AG10803 (cell line): ENCODE measurements at regions not wholly inside any gene's neighbourhood (a gene's known extent, or its start where the extent isn't known, plus 50 kb on each side); places are given as distances from the start of the nearest gene placed in this dataset.

Experiments
- DNase-seq: peaks from one replicate; pipeline ENCODE4 v3.0.0; 2010; ENCODE audit warnings: low read depth
- H3K4me3 ChIP-seq: 2 replicates; pipeline ENCODE4 v1.5.1; 2011; ENCODE audit warnings: mild to moderate bottlenecking, low read length, control low read depth
- TF ChIP-seq, protein P1 (sequence below): conservative IDR thresholded peaks from 2 replicates; pipeline ENCODE4 v1.5.1; 2011; ENCODE audit warnings: mild to moderate bottlenecking, low read length, control low read depth, inconsistent platforms

DNA sequence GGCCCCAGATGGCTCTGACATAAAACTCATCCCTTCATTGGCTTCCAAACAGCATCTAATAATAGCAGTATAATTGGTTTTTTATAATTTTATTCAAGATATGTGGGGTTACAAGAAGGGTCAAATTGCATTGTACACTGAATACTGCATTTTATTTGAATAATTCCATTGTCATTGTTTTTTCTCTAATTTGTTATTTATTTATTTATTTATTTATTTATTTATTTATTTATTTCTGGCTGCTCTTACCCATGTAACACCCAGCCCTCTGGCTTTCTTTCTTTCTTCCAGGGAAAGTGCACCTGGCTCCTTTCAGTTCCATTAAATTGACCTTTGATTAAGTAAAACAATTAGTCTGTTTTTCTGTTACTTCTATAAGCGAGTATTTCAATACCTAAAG, 210.1 kb downstream of the CDH9 start:
- no peak for DNase-seq
- TF ChIP-seq, protein P1, sequence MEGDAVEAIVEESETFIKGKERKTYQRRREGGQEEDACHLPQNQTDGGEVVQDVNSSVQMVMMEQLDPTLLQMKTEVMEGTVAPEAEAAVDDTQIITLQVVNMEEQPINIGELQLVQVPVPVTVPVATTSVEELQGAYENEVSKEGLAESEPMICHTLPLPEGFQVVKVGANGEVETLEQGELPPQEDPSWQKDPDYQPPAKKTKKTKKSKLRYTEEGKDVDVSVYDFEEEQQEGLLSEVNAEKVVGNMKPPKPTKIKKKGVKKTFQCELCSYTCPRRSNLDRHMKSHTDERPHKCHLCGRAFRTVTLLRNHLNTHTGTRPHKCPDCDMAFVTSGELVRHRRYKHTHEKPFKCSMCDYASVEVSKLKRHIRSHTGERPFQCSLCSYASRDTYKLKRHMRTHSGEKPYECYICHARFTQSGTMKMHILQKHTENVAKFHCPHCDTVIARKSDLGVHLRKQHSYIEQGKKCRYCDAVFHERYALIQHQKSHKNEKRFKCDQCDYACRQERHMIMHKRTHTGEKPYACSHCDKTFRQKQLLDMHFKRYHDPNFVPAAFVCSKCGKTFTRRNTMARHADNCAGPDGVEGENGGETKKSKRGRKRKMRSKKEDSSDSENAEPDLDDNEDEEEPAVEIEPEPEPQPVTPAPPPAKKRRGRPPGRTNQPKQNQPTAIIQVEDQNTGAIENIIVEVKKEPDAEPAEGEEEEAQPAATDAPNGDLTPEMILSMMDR = no peak
- H3K4me3 ChIP-seq = no peak overlapping the region

DNA sequence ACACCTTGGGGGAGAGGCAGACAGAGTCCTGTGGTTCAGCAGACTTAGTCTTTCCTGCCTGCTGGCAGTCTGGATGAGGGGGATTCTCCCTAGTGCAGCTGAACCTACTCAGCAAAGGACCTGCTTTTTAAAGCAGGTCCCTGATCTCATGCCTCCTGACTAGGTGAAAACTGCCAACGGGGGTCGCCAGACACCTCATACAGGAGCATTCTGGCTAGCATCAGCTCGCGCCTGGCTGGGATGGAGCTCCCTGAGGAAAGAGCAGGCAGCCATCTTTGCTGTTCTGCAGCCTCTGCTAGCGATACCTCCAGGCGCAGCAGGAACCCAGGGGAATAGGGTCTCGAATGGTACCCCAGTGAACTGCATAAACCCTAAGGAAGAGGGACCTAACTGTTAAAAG, 225.2 kb downstream of the CDH9 start:
- TF ChIP-seq, protein P1 = no peak
- no peak for DNase-seq

DNA sequence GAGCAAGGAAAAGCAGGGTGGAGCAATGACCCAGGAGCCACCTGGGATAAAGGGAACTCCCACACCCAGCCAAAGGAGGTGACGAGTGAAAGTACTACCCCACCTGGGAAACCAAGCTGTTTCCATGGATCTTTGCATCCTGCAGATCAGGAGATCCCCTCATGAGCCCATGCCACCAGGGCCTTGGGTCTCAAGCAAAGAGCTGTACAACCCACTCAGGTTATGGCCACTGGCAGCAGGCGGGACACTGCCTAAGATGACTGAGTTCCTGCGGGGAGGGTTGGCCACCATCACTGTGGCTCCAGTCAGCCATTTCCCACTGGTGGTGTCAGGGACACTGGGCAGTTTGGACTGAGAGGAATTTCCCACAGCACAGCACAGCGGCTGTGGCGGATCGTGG, 225.7 kb downstream of the CDH9 start:
- TF ChIP-seq, protein P1 = no peak
- DNase-seq = no peak
- no peak overlapping the region for H3K4me3 ChIP-seq

More for the DNA sequence above, 225.2 kb downstream of the CDH9 start:
- H3K4me3 ChIP-seq = no peak overlapping the region

DNA sequence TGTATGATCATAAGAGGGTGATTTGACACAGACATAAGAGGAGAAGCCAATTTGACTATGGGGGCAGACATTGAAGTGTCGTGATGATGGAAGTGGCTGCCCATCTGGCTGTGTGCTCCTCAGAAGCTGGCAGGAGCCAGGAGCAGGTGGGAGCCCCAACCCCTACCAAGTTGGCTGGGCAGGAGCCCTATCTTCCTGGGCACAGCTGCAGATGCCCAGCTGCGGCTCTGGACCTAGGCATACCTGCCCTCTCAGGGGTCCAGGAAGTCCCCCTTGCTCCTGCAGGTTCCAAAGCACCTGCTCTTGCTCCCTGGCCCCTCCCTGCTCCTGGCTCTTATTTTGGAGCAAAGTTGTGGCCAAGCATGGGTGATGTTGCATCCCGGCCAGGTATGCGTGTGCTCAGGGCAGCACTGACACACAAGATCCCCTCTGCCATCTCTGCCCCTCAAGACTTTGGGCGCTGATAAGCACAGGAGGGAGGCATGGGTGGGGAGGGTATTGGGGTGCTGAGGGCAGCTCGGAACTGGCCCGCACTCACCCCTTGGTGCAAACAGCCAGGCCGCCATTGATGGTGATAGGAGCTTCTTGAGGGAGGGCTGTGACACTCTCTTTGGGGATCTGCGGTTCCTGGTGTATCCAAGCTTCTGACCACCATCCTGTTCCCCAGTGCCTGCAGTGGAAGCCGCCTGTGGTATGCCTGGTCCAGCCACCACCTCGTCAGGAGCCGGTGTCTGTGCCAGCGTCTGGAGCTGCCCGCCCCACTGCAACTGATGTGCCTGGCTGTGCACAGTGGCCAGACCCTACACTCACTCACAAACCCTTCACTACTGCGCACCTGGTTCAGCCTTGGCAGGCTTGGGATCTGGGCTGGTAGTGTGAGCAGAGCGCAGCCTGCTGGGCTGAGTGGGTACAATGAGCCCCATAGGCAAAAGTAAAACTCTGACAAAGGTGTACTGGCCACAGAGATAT, 230.9 kb downstream of the CDH9 start:
- no peak overlapping the region for H3K4me3 ChIP-seq
- TF ChIP-seq, protein P1 = no peak
- DNase-seq = no peak

DNA sequence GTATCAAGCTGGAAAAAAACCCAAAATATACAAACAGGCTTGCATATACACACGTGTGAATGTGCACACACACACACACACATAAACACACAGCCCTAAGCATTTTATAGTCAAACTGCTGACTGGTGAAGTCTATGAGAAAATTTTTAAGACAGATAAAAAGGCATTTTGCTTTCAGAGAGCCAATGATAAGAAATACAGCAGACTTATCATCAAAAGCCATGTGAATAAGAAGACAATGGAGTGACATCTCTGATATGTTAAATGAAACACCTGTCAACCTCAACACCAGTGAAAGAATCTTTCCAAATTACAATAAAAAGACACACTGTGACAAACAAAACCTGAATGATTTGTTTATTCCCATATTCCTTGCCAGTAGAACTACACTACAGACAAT, 233.3 kb downstream of the CDH9 start:
- TF ChIP-seq, protein P1 = no peak
- DNase-seq = no peak

DNA sequence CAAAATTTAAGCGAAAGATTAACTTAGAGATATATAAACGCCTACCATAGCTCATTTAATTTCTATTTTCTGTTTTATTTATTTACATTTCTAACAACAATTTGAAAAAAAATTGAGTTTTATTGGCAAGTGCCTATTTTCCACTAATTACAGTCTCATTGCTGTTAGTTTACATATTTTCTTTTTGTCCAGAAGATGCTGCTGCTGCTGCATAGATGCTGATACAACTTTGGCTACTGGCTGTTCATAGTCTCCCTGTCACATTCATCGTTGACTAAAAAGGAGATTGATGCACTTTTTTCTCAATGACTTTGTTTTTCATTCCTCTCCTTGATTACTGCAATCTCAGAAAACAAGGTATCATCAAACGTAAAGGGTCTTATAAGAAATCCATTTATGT, 235.4 kb downstream of the CDH9 start:
- TF ChIP-seq, protein P1 = no peak
- no peak for DNase-seq

More for the DNA sequence above, 233.3 kb downstream of the CDH9 start:
- H3K4me3 ChIP-seq = no peak overlapping the region

DNA sequence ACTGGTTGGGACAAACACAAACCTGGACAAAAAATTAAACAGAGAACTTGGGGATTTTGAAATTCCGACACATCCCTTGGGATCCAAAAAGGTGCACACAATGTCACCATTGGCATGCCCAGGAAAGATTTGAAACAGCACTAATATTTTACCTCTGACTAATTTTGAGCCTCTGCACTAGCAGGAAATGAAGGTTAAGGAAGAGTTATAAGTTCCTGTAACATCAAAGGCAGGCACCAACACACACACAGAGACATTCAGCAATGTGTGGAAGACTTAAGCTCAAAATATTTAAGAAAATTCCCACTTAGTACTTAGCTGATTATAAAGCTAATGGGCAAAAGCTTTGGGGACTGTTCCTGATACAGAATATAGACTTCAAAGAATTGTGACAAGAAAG, 247.0 kb downstream of the CDH9 start:
- TF ChIP-seq, protein P1 = no peak
- no peak overlapping the region for H3K4me3 ChIP-seq
- DNase-seq = no peak

More for the DNA sequence above, 235.4 kb downstream of the CDH9 start:
- H3K4me3 ChIP-seq = no peak overlapping the region
